NCI-H446 treated with DMSO at 0.1 percent for 48 hours (cell line): ENCODE measurements at regions not wholly inside any gene's neighbourhood (a gene's known extent, or its start where the extent isn't known, plus 50 kb on each side); places are given as distances from the start of the nearest gene placed in this dataset.
"Not testable (repeated sequence)": the region's sequence is repeated elsewhere in the genome, so short reads cannot be mapped to it uniquely, and the experiment has no call there.

ENCODE experiments used
- DNase-seq: peaks from one replicate; lab custom pipeline; 2025; lab: John Stamatoyannopoulos, UW

DNA sequence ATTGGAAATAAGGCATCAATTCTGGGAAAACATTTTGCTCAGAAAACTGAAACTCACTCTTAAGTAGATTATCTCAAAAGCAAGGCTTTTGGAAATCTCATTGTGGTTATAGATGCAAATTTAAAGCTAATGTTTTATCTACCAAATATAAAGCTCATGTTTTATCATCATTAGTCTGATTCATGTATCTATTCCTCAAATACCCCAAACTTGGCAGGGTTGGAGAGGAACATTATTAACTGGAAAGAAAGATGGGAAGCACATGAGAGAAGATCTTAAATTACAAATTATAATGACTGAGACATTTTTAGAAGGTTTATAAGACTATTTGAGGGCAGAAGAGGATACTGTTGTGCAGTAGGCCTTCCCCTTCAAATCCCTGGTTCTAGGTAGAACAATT is 137.3 kb upstream of the TGFBR2 start:
- DNase-seq, result no peak

DNA sequence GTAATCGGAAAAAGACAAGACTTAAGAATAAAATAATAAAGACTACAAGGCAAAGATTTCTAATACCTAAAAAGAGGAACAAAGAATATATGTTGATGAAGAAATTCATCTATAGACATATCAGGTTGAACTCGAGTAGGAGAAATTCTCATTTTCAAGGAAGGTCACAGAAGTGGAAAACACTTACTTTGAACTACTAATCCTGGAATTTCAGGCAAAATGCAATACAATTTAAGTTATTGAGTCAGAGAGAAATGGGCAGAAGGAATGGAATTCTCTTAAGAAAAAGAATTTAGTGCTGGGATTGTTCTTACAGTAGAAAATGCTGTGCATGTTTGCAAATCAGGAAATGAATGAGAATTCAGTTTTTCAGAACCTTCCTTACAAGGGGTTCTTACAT is 135.9 kb upstream of the TGFBR2 start:
- DNase-seq, result no peak

DNA sequence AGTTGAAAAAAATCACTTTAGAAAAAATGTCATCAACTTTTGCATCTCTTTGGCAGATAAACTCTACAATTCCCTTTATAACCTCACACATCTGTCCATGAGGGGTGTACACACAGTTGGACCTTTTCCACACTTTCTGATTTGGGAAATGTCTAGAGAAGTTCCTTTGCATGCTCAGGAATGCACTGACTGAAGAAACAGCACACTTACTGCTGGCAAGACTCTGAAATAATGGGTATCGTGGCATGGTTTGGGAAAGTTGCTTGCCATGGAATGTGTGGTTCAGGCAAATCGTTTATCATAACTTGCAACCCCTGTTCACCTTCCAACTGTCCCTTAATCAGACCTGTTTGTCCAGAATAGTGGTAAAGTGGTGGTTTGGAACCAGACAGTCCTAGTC is 135.3 kb upstream of the TGFBR2 start:
- DNase-seq, result no peak

DNA sequence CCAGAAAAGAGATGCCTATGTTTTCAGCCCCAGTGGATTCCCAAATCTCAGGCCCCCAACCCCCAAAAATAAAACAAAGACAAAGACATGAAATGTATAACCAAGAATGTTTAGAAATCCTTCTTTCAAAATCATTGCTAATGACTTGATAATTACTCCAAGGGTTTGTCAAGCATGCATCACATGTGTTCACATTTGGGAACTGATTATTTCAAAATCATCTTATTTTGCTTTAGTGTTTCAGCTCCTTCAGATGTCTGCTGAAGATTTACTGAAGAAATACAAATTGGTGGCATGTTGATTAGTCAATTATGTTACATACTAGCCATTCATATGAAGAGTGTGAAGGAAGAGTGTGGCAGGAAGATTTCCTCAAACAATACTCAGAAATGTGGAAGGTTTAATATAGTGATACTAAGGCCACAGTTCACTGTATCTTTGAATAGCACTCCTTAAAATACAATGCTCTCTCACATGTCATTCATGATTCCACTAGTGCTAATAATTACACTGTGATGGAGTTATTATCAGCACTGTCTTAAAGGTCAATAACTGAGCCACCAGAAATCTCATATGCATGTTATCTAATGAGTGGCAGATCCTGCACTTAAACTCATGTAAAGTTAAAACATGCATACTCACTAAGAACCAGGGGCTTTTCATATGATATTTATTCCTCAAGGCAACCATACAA is 134.5 kb upstream of the TGFBR2 start:
- DNase-seq, result no peak

DNA sequence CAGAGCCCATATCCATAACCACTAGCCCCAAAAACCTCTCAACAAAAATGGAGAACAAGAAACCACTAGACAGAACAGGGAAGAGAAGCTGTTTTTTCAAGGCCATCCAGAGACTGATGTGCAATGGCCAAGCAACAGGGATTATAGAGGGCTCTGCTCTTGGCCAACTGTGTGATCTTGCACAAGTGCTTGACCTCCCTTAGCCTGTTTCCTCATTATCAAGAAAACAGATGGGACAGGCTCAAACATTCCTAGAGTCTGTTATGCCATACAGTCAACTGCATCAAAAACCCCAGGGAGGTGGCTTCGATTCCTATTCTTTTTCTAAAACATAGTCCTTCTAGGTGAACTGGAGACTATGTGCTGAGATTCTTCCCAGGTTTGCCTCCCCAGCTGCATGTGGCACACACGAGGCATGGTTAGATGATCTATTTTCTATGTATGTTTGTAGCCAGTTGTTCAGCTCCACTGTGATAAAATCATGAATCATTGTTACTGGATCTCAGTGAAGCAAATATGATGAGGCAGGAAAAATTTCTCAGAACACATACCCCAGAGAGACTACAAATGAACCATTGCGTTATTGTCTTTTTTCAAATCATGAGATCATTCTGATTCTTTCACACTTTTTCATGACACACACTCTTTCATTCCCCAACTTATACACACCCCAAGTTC is 132.9 kb upstream of the TGFBR2 start:
- no peak for DNase-seq

DNA sequence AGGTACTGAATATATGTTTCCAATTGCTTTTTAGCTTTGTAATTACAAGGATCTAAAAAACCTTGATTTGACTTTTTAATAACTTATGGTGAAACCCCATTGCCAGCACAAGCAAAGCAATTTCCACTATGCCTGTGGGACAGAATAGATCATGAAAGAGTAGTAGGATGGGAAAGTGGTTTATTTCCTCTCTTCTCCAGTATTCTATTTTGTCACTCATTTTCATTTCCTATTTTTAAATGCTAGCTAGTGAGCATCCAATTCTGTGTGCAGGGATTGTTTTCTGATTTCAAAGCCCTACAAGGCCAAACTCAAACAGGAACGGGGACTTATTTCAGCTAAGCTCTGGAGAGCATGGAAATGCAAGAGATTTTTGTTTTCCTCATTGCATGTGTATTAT is 132.0 kb upstream of the TGFBR2 start:
- no peak for DNase-seq

DNA sequence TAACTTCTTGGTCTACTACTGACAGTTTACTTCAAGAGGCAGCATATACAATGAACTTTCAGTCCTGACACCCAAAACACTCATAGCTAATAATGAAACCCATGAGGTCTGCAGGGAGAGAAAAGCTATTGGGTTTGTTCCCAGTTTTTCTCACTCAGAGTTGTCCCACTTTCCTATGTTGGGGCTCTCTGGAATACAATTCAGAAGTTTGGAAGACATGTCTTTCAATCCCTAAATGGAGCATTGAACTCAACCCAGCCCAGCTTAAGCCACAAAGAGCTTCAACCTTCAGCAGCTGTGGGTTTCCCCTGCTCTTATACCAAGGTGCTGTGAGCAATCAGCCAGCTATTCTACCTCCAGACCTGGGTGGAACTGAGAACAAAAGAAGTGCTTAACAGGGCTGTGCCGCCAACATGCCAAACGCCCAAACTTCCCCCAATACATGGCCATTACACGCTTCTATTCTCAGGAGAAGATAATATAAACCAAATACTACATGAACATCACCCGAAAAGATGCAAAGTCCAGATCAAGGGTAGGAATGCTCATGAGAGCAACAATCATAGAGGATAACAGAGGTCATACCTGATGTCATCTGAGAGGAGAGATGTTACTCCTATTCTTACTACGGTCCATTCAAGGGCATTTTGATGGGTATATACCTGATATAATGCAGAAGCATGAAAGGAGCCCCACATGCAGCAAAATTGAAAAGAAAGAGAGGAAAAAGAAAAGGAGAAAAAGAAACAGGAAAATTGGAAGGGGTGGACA is 131.2 kb upstream of the TGFBR2 start:
- no peak for DNase-seq

DNA sequence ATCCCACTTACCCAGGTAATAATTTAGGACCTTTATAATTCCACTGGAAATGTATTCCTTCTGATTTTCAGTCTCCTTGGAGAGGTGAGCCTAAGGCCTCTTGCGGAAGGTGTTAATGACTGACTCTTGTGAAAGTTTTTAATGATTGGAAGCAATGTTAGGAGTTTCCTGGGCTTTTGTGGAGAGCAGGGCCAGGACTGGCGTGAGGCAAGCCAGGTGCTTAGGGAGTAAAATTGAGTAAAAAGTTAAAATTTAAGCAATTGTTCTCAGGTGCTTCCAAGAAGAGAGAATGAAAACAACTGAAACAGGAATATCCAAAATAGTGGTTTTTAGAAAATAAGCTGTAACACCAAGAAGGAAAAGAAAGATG is 130.6 kb upstream of the TGFBR2 start:
- DNase-seq, result no peak

DNA sequence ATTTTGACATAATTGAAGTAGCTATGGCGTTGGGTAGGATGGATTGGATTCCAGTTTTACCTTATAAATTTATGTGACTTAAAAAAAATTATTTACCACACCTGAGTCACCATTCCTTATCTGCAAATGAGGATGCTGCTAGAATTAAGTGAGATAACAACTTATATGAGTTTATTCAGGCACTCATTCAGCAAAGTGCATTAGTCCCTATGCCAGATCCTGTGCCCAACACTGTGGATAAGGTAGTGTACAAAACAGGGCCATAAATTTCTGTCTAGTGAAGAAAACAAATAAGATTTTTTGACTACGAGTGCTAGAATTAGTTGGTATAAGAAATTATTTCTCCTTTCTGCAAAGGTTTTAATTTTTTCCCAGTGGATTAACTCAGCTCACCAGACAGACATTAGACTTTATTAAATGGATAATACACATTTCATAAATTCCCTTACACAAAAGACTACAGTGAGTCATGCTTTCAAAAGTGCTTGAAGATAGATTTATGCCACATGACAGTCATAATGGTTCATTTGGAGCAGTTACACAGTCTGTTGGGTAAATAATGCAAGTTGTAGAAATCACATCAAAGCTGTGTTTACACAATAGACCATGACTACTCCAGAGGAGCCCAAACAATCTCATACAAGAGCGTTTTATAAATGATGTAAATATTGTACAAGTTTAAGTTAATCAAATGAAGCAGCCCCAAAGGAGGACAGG is 129.9 kb upstream of the TGFBR2 start:
- no peak for DNase-seq

DNA sequence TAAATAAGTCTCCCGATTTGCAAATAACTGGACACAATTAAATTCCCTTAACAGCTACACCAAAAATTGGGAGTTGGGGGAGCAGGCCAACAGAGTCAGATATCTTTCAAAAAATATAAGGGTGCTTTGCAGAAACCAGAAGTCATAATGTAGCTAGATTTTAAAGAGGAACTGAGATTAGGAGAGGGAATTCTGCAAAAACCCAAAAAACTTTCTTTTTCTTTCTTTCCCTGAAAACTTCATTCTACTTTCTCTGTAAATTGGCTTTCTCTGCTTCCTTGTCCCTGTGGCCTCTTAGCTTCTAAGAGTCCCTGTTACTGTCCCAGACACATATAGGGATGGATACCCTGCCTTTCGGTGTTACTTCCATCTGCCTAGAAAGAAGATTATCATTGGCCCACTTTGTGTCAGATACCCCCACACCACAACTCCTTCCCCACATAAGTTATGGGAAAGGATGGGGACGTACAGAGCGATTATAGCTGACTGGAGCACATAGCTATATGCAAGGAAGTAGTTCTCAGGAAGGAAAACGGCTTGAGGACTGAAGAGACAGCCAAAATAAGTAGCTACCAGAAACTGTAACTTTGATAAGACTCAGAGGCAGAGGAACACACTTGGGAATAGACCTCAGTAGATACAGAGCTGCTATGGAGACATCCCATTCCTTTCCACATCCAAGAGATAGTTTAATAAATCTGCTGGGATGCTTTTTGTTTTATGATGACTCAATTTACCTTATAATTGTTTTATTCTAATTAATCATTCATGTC is 129.1 kb upstream of the TGFBR2 start:
- no peak for DNase-seq

DNA sequence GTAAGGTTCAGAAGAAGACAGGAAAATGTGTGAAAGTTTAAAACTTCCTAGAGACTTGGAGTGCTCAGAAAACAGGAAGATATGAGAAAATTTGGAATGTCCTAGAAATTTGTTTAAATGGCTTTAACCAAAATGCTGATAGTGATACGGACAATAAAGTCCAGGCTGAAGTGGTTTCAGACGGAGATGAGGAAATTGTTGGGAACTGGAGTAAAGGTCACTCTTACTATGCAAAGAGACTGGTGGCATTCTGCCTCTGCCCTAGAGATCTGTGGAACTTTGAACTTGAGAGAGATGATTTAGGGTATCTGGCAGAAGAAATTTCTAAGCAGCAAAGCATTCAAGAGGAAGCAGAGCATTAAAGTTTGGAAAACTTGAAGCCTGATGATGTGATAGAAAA is 126.7 kb upstream of the TGFBR2 start:
- DNase-seq, result not testable (repeated sequence)

DNA sequence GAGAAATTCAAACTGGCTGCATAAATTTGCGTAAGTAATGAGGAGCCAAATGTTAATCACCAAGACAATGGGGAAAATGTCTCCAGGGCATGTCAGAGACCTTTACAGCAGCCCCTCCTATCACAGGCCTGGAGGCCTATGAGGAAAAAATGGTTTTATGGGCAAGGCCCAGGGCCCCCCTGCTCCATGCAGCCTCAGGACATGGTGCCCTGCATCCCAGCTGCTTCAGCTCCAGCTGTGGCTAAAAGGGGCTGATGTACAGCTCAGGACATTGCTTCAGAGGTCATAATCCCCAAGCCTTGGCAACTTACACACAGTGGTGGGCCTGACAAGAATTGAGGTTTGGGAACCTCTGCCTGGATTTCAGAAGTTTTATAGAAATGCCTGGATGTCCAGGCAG is 126.2 kb upstream of the TGFBR2 start:
- DNase-seq, result not testable (repeated sequence)

DNA sequence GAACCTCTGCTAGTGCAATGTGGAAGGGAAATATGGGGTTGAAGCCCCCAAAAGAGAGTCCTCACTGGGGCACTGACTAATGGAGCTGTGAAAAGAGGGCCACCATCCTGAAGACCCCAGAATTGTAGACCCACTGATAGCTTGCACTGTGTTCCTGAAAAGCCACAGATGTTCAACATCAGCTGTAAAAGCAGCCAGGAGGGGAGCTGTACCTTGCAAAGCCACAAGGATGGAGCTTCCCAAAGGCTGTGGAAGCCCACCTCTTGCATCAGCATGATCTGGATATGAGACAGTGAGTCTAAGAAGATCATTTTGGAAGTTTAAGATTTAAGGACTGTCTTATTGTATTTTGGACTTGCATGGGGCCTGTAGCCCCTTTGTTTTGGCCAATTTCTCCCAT is 125.8 kb upstream of the TGFBR2 start:
- no peak for DNase-seq

DNA sequence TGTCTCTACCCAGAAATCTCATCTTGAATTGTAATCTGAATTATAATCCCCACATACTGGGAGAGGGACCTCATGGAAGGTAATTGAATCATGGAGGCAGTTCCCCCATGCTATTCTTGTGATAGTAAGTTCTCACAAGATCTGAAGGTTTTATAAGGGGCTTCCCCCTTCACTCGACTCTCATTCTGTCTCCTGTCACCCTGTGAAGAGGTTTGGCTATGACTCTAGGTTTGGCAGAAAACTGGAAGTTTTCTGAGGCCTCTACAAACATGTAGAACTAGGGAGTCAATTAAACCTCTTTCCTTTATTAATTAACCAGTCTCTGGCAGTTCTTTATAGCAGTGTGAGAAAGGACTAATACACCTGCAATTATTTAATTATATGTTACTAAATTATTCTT is 125.2 kb upstream of the TGFBR2 start:
- DNase-seq, result no peak

DNA sequence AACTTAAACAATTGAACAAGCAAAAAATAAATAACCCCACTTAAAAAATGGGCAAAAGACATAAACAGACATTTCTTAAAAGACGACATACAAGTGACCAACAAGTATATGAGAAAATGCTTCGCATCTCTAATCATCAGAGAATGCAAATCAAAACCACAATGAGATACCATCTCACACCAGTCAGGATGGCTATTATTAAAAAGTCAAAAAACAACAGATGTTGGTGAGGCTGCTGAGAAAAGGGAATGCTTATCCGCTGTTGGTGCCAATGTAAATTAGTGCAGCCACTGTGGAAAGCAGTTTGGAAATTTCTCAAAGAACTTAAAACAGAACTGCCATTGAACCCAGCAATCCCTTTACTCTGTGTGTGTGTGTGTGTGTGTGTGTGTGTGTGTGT is 122.2 kb upstream of the TGFBR2 start:
- DNase-seq, result peak; percentile 29

DNA sequence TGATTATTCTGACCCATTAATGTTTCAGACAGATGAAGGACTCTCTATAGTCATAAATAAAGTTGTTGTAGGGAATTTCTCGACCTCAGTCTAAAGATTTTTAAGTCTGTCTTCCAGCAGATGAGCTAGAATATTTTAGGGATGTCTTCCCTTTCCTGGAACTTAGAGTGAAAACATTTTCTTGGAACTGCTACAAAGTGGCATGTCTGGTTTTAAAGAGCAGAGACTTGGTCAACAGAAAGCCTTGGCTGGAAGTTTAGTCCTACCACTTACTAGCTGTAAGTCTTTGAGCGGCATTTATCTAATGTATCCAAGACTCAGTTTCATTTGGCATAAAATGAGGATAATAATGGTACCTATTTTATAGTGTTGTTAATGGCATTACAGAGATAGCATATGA is 120.0 kb upstream of the TGFBR2 start:
- DNase-seq, result no peak

DNA sequence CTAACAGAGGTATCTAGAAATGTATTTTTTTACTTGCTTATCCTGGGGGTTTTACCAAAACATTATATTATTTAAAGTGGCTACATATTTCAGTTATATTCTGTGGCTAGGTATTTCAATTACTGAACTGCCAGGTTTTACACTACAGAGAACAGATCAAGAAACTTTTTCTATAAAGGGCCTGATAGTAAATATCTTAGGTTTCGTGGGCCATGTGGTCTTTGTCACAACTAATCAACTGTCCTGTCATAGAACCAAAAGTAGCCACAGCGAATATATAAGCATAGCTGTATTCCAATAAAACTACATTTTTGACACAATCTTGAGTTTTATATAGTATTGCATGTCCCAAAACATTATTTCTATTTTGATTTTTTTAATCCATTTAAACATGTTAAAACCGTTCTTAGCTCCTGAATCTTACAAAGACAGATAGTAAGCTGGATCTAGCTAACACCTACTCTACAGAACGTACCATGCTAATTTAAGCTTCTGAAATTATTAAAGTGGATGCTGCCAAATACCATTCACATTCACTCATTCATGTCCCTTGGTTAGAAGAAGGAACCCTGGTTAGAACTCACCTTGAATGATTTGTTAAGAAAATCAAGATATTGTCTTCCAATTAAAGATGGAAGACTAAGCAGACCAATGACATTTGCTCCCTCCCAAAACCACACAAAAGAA is 118.2 kb upstream of the TGFBR2 start:
- no peak for DNase-seq

DNA sequence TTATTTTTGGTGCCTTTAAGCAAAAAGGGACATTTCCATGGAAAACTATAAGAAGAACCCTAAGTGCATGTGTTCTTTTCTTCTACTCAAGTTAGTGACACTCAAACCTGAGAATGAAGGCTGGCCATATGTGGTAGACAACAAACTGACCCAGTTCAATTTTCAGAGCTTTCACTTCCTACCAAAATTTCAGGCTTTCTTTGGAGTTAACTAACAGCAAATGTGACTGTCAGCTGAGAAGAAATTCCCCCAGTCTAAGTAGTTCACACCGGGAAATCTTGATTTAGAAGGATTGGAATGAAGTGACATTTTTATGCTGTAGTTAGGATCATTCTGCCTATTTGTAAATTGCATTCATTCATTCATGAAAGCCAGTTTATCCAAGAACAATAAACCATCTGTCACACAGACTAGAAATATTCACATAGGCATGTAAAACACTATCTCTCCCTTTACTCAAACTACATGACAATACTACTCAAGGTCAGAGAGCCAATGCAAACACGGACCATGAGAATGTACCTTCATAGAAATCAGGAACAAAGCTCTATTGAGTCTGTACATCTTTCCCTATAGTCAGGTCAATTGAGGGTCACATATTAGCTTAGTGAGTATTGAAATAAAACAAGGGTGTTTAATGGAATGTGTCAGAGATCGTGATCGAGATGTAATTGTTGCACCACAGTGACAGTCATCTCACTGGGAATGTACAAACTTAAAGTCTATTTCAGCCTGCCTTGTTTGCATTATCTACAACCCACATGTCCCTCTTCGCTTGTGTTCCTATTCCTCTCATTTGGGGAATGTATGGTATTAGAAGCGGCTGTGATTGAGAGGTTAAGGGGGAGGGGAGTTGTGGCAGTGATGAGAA is 113.8 kb upstream of the TGFBR2 start:
- DNase-seq, result no peak

DNA sequence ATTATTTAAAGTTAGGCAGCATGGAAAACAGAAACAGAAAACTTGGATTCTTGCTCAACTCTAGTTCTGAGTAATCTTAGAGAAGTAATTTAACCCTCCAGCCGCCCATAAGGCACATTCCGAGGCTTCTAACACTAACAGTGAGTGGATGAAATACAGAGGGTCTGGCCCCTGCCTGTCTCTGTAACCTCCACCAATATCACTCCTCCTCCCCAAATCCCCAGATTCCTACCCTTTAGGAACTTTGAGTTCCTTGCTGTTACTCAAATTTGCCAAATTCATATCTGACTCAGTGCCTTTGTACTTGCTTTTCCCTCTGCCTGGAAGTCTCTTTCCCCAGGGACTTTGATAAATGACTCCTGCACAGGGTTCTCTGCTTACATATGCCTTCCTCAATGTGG is 112.5 kb upstream of the TGFBR2 start:
- DNase-seq, result no peak
